ENCODE measurements at regions not wholly inside any gene's neighbourhood (a gene's known extent, or its start where the extent isn't known, plus 50 kb on each side); places are given as distances from the start of the nearest gene placed in this dataset.
"Not testable (repeated sequence)": the region's sequence is repeated elsewhere in the genome, so short reads cannot be mapped to it uniquely, and the experiment has no call there.

- no peak for DNase-seq (ENCODE audit: low spot score)
Observed at GRCh38 chr22:27311698-27312550, 489.6 kb downstream of the MN1 start.

GRCh38 chr22:27312565-27312964 is 489.0 kb downstream of the MN1 start:
- no peak for DNase-seq (ENCODE audit: low spot score)

GRCh38 chr22:27312966-27313855 is 488.3 kb downstream of the MN1 start:
- no peak for DNase-seq (ENCODE audit: low spot score)

- DNase-seq (ENCODE audit: low spot score), result no peak
Observed at GRCh38 chr22:27314276-27314807, 487.2 kb downstream of the MN1 start.

- DNase-seq (ENCODE audit: low spot score), result no peak
Observed at GRCh38 chr22:27315833-27316232, 485.7 kb downstream of the MN1 start.

- no peak for DNase-seq (ENCODE audit: low spot score)
Observed at GRCh38 chr22:27317096-27317495, 484.5 kb downstream of the MN1 start.

- DNase-seq (ENCODE audit: low spot score), result no peak
Observed at GRCh38 chr22:27317971-27318428, 483.6 kb downstream of the MN1 start.

GRCh38 chr22:27318516-27318915 is 483.0 kb downstream of the MN1 start:
- peak; percentile 69 for DNase-seq (ENCODE audit: low spot score)

- DNase-seq (ENCODE audit: low spot score), result no peak
Observed at GRCh38 chr22:27323661-27324060, 477.9 kb downstream of the MN1 start.

- DNase-seq (ENCODE audit: low spot score), result not testable (repeated sequence)
Observed at GRCh38 chr22:27324908-27325307, 476.6 kb downstream of the MN1 start.

GRCh38 chr22:27327497-27327896 is 474.1 kb downstream of the MN1 start:
- DNase-seq (ENCODE audit: low spot score), result no peak

GRCh38 chr22:27327981-27328721 is 473.4 kb downstream of the MN1 start:
- no peak for DNase-seq (ENCODE audit: low spot score)

GRCh38 chr22:27329131-27329850 is 472.3 kb downstream of the MN1 start:
- no peak for DNase-seq (ENCODE audit: low spot score)

- no peak for DNase-seq (ENCODE audit: low spot score)
Observed at GRCh38 chr22:27329966-27330645, 471.4 kb downstream of the MN1 start.

GRCh38 chr22:27331526-27332281 is 469.9 kb downstream of the MN1 start:
- peak; percentile 85 for DNase-seq (ENCODE audit: low spot score)

- no peak for DNase-seq (ENCODE audit: low spot score)
Observed at GRCh38 chr22:27335102-27335660, 466.4 kb downstream of the MN1 start.

GRCh38 chr22:27336151-27337090 is 465.1 kb downstream of the MN1 start:
- no peak for DNase-seq (ENCODE audit: low spot score)

GRCh38 chr22:27337676-27338075 is 463.9 kb downstream of the MN1 start:
- no peak for DNase-seq (ENCODE audit: low spot score)

All from AG20443 (cell line).